ENCODE measurements at regions not wholly inside any gene's neighbourhood (a gene's known extent, or its start where the extent isn't known, plus 50 kb on each side); places are given as distances from the start of the nearest gene placed in this dataset.
"Not testable (repeated sequence)": the region's sequence is repeated elsewhere in the genome, so short reads cannot be mapped to it uniquely, and the experiment has no call there.

DNA sequence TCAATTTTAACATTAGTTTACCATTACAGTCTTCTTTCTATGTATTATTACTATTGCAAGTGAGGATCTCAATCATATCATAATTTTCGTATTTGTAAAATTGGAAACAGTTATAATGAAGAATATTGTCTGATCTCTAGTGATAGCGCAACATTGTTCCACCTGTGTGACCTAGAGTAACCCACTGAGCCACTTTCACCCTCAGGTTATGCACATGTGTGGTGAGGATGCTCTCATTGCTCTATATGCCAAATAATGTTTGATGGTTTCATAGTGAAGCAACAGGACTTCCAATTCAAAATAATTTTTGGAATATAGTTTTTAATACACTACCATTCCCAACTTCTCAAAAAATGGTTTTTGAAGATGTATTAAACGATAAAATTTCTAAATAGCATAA, 603.1 kb upstream of the MAN1A1 start:
- no peak for DNase-seq

GRCh38 chr6:119950681-119951080, 601.1 kb upstream of the MAN1A1 start:
- no peak for DNase-seq

GRCh38 chr6:119942078-119942752, 592.7 kb upstream of the MAN1A1 start:
- no peak for DNase-seq

DNA sequence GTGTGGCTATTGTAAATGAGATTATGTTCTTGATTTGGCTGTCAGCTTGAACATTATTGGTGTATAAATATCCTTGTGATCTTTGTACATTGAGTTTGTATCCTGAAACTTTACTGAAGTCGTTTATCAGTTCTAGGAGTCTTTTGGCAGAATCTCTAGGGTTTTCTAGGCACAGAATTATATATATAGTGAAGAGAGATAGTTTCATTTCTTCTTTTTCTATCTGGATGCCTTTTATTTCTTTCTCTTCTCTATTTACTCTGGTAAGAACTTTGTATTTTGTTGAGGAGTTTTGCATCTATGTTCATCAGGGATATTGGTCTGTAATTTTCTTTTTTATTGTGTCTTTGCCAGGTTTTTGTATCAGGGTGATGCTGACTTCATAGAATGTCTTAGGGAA, 589.2 kb upstream of the MAN1A1 start:
- no peak for DNase-seq

- DNase-seq, result no peak
Measured at GRCh38 chr6:119934816-119935215, 585.3 kb upstream of the MAN1A1 start.

- no peak for DNase-seq
Measured at GRCh38 chr6:119929121-119929520, 579.6 kb upstream of the MAN1A1 start.

DNA sequence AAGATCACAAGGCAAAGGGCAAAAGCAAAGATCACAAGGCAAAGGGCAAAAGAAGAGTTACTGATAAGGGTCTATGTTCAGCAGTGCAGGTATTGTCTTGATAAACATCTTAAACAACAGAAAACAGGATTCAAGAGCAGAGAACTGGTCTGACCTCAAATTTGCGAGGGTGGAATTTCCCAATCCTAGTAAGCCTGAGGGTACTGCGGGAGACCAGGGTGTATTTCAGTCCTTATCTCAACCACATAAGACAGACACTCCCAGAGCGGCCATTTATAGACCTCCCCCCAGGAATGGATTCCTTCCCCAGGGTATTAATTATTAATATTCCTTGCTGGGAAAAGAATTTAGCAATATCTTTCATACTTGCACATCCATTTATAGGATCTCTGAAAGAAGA, 575.3 kb upstream of the MAN1A1 start:
- DNase-seq, result not testable (repeated sequence)

- DNase-seq, result no peak
Measured at GRCh38 chr6:119922814-119923213, 573.3 kb upstream of the MAN1A1 start.

DNA sequence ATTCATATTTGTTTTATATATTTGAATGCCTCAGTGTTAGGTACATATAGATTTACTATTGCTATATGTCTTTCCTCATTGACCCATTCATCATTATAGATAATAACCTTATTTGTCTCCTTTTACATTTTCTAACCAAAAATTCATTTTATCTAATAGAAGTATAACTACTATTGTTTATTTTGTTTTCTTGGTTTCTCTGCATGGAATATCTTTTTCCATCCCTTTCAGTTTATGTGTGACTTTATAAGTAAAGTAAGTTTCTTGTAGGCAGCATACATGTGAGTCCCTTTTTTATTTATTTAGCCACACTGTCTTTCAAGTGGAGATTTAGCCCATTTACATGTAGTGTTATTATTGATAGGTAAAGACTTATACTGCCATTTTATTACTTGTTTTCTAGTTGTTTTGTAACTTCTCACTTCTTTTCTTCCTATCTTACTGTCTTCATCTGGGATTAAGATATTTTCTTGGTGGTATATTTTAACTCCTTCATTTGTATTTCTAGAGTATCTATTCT, 572.0 kb upstream of the MAN1A1 start:
- no peak for DNase-seq

GRCh38 chr6:119917186-119917585, 567.6 kb upstream of the MAN1A1 start:
- no peak for DNase-seq

DNA sequence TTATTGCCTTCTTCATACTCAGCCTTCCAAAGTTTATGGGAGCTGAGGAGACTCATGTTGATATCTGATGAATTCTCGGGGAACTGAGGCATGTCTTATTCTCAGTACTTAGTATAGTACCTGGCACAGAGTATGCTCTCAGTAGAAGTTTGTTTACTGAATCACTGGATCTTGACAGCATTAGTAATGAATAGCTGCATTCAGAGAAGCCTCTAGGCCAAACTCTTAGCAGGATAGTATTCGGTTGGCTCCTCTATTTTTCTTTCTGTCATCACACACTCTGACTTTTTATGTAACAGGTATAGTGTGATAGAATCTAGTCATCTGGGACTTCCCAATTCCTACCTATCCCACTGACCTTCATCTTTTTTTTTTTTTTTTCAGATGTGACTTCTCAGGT, 566.4 kb upstream of the MAN1A1 start:
- no peak for DNase-seq

GRCh38 chr6:119908157-119908556, 558.6 kb upstream of the MAN1A1 start:
- no peak for DNase-seq

- no peak for DNase-seq
Measured at GRCh38 chr6:119902681-119903080, 553.1 kb upstream of the MAN1A1 start.

GRCh38 chr6:119896806-119897205, 547.2 kb upstream of the MAN1A1 start:
- DNase-seq, result no peak

DNA sequence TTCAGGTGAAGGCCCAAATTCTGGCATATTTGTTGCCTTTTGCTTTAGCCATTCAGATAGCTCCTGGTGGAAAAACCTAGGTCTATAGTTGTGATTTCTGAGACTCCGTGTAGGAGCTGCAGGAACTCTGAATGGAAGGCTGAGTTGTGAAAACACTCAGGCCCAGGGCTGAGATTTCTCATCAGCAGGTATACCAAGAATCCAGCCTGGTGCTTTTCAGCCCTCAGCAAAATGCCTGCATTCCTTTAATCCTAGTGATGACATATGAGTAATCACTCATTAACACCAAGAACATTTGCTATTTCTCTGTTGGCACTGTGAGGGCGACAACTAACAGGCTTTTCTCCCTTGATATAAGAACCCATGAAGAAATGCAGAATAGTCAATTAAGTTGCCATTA, 546.1 kb upstream of the MAN1A1 start:
- DNase-seq, result no peak

GRCh38 chr6:119894811-119895210, 545.2 kb upstream of the MAN1A1 start:
- DNase-seq, result no peak

DNA sequence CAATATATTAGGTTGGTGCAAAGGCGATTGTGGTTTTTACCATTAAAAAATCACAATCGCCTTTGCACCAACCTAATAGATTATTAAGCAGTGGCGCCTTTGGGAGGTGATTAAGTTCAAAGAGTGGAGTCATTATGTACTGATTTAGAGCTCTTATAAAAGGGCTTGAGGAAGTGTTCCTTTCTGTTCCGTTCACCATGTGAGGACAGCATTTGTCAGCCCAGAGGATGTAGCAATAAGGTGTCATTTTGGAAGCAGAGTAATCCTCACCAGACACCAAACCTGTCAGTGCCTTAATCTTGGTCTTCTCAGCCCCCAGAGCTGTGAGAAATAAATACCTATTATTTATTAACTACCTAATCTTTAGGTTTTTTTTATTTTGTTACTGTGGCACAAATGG, 542.1 kb upstream of the MAN1A1 start:
- no peak for DNase-seq

GRCh38 chr6:119891206-119891605, 541.6 kb upstream of the MAN1A1 start:
- no peak for DNase-seq

- no peak for DNase-seq
Measured at GRCh38 chr6:119890470-119890869, 540.9 kb upstream of the MAN1A1 start.

DNA sequence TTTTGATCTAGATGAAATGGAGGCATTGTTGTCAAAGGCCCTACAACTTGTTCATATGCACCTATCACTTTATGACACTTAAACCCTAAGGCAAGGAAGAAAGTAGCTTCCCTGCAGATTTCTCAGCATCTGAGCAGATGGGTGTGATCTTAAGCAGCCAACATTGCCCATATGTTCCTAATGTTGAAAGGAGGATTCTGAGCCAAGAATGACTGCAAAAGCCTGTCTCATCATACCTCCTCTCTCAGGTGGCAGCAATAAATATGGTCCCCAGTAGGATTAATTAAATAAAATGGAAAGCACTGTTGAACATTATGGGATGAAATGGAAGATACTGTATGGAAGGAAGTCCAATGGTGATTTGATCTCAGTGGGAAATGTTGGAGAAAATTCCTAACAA, 538.1 kb upstream of the MAN1A1 start:
- DNase-seq, result no peak

DNA sequence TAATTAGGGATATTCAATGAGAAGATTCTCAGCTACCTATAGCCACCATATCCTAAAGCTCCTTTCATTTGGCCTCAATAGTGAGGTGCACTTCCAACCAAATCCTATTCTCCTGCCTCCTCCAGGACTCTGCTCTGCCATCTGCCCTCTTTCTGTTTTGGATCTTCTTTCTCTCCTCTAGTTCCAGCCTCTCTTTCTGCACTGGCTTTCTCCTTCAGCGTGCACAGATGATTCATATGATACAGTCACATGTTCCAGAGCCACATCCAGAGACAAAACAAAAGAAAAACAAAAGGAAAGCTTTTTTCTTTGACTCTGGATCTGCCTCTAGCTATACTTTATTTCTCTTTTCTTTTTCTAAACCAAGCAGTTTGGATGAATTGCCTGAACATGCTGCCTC, 531.9 kb upstream of the MAN1A1 start:
- DNase-seq, result no peak

DNA sequence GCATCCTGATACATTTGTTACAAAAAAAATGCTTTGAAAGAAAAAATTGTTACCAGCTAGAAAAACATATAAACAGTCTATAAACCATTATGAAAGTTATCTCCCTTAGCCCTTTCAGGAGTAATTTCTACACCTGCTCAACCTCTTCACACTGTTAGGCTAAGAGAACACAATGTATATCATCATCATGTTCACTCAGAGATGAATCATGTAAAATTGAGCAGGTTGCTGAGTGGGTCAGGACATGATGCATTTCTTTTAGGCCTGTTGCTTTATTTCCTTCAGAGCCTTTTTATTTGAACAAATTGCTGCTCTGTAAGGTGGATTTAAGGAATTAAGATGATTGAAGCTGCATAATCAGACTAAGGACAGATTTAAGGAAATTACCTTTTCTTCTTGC, 531.3 kb upstream of the MAN1A1 start:
- no peak for DNase-seq

DNA sequence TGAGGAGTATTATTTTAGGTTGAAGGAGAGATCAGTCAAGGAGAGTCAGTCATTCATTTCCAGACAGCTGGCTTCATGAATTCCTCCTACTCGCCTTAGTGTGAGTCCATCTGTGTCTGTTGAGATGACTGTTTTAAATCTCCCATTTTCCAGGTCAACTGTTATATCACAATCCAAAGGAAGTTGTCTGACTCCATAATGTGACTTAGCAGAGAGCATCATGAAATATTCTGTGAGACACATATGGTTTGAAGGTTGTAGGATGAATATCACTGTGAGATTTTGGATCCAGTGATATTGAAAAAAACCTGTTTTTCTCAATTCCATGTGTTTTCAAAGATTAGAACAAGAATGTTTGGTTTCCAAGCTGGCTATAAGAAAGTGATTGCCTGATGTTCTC, 530.2 kb upstream of the MAN1A1 start:
- DNase-seq, result no peak

DNA sequence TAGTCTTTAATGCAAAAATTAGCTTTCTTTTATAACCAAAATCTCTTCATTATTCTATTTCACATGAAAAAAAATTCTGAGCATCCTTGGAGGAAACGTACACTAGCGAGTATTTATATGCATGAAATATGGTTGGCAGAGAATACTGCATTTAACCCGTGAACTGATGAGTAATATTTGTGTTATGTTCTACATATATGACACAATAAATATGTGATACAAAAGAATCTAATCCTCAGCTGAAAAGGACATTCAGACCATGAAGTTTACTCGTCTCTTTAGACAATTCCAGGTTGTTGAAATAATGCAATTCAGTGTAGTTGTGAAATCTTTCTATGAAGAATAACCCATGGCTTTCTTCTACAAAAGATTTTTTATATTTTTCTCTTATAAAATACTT, 524.8 kb upstream of the MAN1A1 start:
- DNase-seq, result no peak

DNA sequence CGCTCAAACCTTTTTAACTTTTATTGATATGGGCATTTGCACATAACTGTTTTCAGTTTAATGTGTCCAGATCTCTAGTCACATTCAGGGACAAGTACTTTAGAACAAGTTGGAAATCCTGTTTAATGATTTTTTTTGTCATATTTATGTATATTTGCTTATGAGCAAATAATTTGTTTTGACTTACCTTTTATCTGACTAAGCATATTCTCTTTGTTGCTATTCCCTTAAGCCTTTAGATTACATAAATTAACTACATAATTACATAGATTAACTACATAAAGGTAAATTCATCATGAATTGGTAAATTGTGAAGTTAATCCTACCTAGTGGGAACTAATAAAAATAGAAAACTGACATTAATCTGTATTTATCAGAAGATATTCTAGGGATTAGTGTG, 523.5 kb upstream of the MAN1A1 start:
- no peak for DNase-seq
